C4-2B (cell line): ENCODE measurements at regions not wholly inside any gene's neighbourhood (a gene's known extent, or its start where the extent isn't known, plus 50 kb on each side); places are given as distances from the start of the nearest gene placed in this dataset.

ENCODE experiments used
- ZFX ChIP-seq: fragments of 450-650 bp; IDR thresholded peaks from 2 replicates; pipeline ENCODE4 v1.6.1; 2017
- TF ChIP-seq, protein P1 (sequence below): fragments of 450-650 bp; conservative IDR thresholded peaks from 2 replicates; pipeline ENCODE4 v1.5.1; 2017; ENCODE audit warnings: mild to moderate bottlenecking

DNA sequence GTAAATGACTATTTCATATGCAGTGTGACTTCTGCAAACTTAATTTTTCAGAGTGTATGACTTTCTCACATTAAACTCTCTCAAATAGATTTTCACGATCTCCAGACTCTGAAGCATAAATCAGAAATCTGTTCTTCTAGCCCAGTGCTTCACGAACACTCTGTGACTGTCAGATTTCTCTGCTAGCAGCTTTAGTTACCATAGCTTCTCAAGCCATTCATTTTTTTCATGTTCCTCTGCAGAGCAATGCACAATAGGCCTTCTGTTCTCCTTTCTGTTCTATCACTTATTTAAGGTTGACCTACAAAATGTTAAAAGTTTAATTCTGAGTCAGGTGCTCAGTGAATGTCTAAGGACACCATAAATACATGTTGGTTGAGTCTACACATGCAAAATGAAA is 1102.2 kb downstream of the TUSC7 start:
- TF ChIP-seq, protein P1, sequence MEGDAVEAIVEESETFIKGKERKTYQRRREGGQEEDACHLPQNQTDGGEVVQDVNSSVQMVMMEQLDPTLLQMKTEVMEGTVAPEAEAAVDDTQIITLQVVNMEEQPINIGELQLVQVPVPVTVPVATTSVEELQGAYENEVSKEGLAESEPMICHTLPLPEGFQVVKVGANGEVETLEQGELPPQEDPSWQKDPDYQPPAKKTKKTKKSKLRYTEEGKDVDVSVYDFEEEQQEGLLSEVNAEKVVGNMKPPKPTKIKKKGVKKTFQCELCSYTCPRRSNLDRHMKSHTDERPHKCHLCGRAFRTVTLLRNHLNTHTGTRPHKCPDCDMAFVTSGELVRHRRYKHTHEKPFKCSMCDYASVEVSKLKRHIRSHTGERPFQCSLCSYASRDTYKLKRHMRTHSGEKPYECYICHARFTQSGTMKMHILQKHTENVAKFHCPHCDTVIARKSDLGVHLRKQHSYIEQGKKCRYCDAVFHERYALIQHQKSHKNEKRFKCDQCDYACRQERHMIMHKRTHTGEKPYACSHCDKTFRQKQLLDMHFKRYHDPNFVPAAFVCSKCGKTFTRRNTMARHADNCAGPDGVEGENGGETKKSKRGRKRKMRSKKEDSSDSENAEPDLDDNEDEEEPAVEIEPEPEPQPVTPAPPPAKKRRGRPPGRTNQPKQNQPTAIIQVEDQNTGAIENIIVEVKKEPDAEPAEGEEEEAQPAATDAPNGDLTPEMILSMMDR: no peak
- TF ChIP-seq ZFX: no peak
